ENCODE measurements at regions not wholly inside any gene's neighbourhood (a gene's known extent, or its start where the extent isn't known, plus 50 kb on each side); places are given as distances from the start of the nearest gene placed in this dataset.

- Histone ChIP-seq H3K9me3 (no peaks in the 10 kb centered on the region), H3K4me3 (no peak overlapping the region), H3K27me3 (no peaks in the 10 kb centered on the region), H3K27ac (no peak overlapping the region), H3K4me1 (no peaks in the 10 kb centered on the region), H3K36me3 (no peaks in the 10 kb centered on the region)
- intact Hi-C loops (cut with DNase I; ENCODE audit: low total_unique reads) (no loop called here), in situ Hi-C loops (cut with MboI; ENCODE audit: low sequenced_read_pairs in 4 of 4) (no loop called here)
- no peak for ATAC-seq
- TF ChIP-seq, protein P1, sequence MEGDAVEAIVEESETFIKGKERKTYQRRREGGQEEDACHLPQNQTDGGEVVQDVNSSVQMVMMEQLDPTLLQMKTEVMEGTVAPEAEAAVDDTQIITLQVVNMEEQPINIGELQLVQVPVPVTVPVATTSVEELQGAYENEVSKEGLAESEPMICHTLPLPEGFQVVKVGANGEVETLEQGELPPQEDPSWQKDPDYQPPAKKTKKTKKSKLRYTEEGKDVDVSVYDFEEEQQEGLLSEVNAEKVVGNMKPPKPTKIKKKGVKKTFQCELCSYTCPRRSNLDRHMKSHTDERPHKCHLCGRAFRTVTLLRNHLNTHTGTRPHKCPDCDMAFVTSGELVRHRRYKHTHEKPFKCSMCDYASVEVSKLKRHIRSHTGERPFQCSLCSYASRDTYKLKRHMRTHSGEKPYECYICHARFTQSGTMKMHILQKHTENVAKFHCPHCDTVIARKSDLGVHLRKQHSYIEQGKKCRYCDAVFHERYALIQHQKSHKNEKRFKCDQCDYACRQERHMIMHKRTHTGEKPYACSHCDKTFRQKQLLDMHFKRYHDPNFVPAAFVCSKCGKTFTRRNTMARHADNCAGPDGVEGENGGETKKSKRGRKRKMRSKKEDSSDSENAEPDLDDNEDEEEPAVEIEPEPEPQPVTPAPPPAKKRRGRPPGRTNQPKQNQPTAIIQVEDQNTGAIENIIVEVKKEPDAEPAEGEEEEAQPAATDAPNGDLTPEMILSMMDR (IDR thresholded peaks at IDR 0.05 in 4 of 5, conservative IDR thresholded peaks at IDR 0.05 in 1 of 5), result no peak
- no peak for TF ChIP-seq POLR2A (IDR thresholded peaks at IDR 0.05)
- DNase-seq, result no peak
Measured at GRCh38 chr2:52193804-52194203, 1161.9 kb upstream of the NRXN1 start.

GRCh38 chr2:52192656-52193055 lies 1160.7 kb upstream of the NRXN1 start:
- TF ChIP-seq POLR2A (IDR thresholded peaks at IDR 0.05), result no peak
- TF ChIP-seq, protein P1 (IDR thresholded peaks at IDR 0.05 in 4 of 5, conservative IDR thresholded peaks at IDR 0.05 in 1 of 5), result no peak
- Histone ChIP-seq H3K27ac (no peak overlapping the region), H3K4me1 (no peaks in the 10 kb centered on the region), H3K4me3 (no peak overlapping the region), H3K27me3 (no peaks in the 10 kb centered on the region), H3K9me3 (no peaks in the 10 kb centered on the region), H3K36me3 (no peaks in the 10 kb centered on the region)
- intact Hi-C loops (cut with DNase I; ENCODE audit: low total_unique reads), result no loop called here
- ATAC-seq, result no peak
- no peak for DNase-seq
- in situ Hi-C loops (cut with MboI; ENCODE audit: low sequenced_read_pairs in 4 of 4), result no loop called here

DNA sequence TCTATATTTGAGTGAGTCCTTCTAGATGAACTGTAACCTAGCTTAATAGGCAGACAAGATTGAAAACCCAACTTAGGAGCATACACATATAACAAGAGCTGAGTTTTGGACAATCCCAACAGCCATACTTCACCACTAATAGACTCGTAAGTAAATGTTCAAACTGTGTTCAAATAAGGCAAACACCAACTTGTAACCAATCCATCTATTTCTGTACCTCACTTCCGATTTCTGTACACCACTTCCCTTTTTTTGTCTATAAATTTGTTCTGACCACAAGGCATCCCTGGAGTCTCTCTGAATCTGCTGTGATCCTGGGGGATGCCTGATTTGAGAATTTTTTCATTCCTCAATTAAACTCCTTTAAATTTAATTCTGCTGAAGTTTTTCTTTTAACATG lies 1149.1 kb upstream of the NRXN1 start:
- ATAC-seq, result no peak
- no peaks in the 10 kb centered on the region for H3K27me3 ChIP-seq
- no peak overlapping the region for H3K4me3 ChIP-seq
- TF ChIP-seq, protein P1 (IDR thresholded peaks at IDR 0.05 in 4 of 5, conservative IDR thresholded peaks at IDR 0.05 in 1 of 5), result no peak
- no peaks in the 10 kb centered on the region for H3K4me1 ChIP-seq
- no peaks in the 10 kb centered on the region for H3K36me3 ChIP-seq
- in situ Hi-C loops (cut with MboI; ENCODE audit: low sequenced_read_pairs in 4 of 4) (no loop called here), intact Hi-C loops (cut with DNase I; ENCODE audit: low total_unique reads) (no loop called here)
- no peak for DNase-seq
- no peaks in the 10 kb centered on the region for H3K9me3 ChIP-seq
- H3K27ac ChIP-seq, result no peak overlapping the region

GRCh38 chr2:52178845-52179244 lies 1146.9 kb upstream of the NRXN1 start:
- Histone ChIP-seq H3K4me1 (no peaks in the 10 kb centered on the region), H3K27ac (no peak overlapping the region), H3K9me3 (no peaks in the 10 kb centered on the region), H3K36me3 (no peaks in the 10 kb centered on the region), H3K27me3 (no peaks in the 10 kb centered on the region), H3K4me3 (no peak overlapping the region)
- intact Hi-C loops (cut with DNase I; ENCODE audit: low total_unique reads) (no loop called here), in situ Hi-C loops (cut with MboI; ENCODE audit: low sequenced_read_pairs in 4 of 4) (no loop called here)
- ATAC-seq, result no peak
- no peak for TF ChIP-seq POLR2A (IDR thresholded peaks at IDR 0.05)
- TF ChIP-seq, protein P1 (IDR thresholded peaks at IDR 0.05 in 4 of 5, conservative IDR thresholded peaks at IDR 0.05 in 1 of 5), result no peak
- no peak for DNase-seq

DNA sequence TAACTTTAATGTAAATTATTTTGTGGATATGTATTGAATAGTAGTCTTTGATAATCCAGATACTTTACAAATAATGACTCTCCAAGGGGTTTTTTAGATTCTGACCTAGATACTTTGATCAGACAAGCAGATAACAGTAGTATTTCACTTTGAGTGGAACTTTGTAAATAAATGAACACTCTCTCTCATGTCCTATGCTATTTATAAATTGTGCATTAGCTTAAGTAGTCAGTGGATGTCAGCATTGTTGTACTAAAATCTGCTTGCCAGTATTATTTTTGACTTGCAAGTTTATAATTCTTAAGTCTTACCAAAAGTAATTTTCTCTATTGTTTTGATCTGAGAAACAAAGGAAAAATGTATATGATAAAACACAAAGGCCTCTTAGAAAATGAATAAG lies 1113.1 kb upstream of the NRXN1 start:
- Histone ChIP-seq H3K27me3 (no peaks in the 10 kb centered on the region), H3K4me1 (no peaks in the 10 kb centered on the region), H3K4me3 (no peak overlapping the region), H3K27ac (no peak overlapping the region), H3K9me3 (no peaks in the 10 kb centered on the region), H3K36me3 (no peaks in the 10 kb centered on the region)
- no peak for DNase-seq
- in situ Hi-C loops (cut with MboI; ENCODE audit: low sequenced_read_pairs in 4 of 4), result no loop called here
- ATAC-seq, result no peak
- intact Hi-C loops (cut with DNase I; ENCODE audit: low total_unique reads), result no loop called here
- no peak for TF ChIP-seq POLR2A (IDR thresholded peaks at IDR 0.05)
- TF ChIP-seq, protein P1 (IDR thresholded peaks at IDR 0.05 in 4 of 5, conservative IDR thresholded peaks at IDR 0.05 in 1 of 5), result no peak

All from gastrocnemius medialis (tissue), 4 donors.